GM19455 (cell line): ENCODE measurements at regions not wholly inside any gene's neighbourhood (a gene's known extent, or its start where the extent isn't known, plus 50 kb on each side); places are given as distances from the start of the nearest gene placed in this dataset.

Experiments used
- ATAC-seq: cut with Tn5 transposase; IDR thresholded peaks from one replicate; pipeline ENCODE4 v1.9.1; 2021; ENCODE audit not compliant: unreplicated experiment

DNA sequence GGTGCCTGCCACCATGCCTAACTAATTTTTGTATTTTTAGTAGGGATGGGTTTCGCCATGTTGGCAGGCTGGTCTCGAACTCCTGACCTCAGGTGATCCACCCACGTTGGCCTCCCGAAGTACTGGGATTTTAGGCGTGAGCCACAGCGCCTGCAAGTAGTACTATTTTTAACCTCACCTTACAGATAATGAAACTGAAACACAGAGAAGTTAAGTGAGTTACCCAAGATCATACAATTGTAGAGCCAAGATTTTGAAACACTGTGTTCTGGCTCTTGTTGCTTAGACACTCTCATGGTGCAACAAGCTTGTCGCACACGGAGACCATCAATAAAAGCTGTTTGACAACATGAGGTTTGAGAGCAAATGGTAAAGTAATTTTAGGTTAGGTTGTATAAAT, 159.1 kb upstream of the LMNTD1 start:
- ATAC-seq, result peak; percentile 39

DNA sequence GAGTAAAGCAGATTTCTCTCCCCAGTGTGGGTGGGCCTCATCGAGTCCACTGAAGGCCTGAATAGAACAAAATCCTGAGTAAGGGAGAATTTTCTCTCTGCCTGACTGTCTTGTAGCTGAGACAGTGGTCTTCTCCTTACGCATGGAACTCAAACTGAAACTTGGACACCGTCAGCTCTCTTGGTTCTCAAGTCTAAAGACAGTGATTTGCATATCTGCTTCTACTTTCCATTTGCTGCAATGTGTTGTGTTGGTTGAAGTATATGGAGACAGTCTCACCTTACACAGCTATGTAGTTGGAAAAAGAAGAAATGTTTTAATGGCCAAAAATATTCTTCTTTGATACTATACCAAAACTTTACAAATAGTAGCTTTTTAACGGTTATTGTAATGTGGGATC, 160.2 kb upstream of the LMNTD1 start:
- peak; percentile 99 for ATAC-seq

DNA sequence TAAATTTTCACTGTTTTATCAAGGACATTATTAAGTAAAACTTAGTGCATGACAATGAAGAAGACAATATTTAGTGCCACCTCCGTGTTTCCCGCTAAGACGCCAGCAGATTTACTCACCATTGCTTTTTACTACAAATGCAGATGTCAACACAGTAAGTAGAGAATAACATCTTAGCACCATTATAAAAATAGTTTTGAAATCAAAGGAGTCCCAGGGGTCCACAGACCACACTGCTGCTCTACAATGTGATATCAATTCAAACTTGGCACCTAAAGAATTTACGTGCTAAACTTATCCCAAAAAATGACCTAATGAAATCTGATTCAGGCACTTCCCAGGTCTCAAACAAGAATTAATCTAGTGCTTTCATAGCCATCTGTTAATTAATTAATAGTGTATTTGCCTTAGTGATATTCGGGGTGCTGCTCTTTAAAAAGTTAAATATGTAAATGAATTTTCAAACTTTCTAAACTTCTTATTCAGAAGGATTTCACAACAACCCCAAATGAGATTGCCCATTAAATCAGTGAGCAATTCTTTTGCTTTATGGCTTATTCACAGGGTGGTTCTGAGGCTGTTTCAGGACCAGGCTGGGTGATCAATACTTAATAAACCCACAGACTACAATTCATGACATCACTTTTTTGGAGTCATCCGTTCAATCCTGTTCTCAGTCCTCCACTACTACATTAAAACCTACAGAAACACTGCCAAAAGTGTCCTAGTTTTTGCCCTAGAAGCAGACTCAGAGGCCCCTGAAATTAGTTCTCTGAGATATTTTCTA, 161.3 kb upstream of the LMNTD1 start:
- no peak for ATAC-seq

DNA sequence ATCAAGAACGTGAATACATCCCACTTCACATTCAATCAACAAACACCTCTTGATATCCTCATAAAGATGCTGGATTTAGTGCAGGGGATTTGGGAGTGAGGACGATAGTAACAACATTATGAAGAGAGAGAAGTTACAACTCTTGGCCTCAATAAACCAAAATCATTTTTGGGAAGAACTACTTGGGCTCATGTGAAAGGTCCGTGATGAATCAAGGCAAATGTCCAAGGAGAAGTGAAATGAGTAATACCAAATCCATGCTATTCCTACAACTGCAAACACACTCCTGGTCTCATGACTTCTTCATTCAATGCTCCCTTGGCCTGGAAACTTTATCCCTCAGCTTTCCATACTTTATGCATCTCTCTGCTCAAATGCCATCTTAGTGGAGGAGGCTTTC, 162.0 kb upstream of the LMNTD1 start:
- ATAC-seq, result no peak

DNA sequence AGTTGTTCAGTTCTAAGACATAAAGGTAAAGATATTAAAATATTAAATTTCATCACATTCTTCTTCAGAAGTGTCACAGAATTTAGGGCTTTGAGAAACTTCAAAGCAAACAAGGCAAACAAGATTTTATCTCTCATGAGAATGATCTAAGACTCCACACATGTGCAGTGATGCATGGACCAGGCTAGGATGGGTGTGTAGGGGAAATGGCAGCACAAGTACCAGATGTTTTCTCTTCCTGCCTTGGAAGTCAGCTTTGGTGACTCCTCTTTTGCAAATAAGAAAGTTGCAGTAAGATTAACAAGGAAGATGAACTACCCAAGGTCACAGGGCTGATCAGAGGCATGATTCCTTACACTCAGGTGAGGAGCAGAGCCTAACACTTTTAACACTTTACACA, 163.8 kb upstream of the LMNTD1 start:
- no peak for ATAC-seq

DNA sequence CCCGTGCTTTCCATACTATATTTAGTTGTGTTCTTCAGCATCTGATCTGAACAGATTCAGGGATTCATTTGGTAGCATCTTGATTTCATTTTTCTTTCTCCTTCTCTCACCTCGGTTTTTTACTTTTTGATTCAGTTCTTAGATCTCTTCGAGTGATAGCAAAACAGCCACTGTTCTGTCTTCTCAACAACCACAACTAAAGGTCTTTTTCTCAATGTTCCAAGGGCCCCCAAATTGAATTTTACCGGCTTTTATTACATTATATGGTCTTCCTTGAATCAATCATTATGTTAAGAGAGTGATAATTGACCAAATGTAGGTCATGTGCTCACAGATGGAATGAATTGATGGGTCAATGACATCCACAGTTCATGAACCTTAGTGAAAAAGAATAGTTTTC, 164.5 kb upstream of the LMNTD1 start:
- ATAC-seq, result no peak

DNA sequence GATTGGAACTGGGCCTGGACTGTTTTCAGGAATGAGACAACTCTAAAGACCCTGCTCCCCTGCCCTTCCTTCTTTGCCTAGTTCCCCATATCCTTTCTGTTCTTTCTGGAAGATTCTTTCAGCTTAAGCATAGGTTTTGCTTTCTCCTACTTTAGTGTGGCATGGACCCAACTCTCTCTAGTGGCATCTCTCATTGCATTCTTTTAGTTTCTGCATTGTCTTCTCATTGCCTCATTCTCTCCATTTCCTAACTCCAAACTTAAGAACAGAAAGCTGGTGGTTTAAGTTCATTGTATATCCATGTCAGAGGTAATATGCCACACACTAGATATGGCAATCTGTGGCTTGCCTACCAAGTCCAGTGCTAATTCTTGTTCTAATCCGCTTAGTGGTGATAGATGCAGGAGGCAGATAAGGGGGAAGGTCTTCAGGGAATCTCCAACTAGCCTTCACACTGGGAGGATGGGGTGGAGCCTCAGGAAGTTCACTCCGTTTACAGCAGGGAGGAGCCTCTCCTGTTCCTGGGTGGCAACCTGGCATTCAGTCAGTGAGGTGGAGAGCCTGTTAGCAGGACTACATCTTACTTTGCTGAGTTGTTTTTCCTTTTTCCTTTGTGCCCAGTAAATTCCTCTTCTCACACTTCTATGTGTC, 165.1 kb upstream of the LMNTD1 start:
- no peak for ATAC-seq

DNA sequence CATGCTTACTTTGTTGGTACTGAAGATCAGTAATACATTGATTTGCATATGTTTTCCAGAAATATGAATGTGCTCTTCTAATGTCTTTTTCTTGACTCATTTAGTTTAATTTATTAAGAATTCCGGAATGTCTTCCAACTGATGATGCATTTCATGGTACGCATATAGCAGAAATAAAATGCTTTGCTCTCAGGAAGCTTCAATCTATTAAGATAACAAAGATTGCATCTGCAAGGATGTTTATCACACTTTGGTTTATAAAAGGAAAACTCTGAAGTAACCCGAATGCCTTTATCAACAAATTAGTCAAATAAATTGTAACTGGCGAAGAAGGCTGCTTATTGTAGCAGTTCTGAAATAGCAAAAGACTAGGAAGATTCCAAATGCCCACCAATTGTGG, 166.4 kb upstream of the LMNTD1 start:
- ATAC-seq, result no peak

DNA sequence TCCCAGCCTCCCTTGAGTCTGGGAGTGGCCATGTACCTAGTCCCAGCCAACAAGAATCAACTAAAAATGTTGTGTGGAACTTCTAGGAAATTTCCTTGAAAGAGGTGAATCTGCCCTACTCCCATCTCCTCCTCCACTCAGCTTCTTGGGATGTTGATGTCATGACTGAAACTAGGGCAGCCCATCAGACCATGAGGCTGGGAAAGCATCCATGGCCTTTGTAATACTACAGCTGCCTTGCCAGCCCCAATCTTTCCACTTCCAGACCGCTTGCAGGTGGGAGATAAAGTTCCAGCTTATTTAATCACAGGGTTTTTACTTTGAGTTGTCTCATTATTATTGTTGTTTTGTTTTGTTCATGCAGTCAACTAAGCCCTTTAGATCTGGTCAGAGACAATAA, 170.3 kb upstream of the LMNTD1 start:
- ATAC-seq, result no peak

DNA sequence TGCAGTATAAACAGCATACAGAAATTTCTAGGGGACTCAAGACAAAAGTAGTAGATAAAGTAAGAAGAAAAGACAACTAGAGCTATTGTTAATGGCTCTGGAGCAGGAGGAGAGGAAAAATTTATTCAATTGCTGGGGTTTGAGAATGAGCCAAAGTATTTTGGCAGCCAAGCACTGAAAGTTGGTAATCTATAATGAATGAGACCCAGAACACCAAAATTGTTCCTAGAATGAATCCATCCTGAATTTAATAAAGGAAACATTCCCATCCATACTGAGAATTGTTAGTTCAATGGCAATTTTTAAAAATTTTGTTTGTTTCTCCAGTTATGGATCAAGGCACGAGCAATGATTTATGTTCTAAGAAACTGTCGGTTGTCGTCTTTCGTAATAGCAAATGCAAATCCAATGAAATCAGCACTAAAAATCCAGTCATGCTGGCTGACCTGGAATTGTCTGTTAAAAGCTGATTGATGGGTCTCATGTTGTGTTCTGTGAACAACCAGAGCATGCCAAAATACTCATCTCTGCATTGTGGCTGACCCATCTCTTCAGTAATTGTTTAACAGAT, 170.9 kb upstream of the LMNTD1 start:
- no peak for ATAC-seq

DNA sequence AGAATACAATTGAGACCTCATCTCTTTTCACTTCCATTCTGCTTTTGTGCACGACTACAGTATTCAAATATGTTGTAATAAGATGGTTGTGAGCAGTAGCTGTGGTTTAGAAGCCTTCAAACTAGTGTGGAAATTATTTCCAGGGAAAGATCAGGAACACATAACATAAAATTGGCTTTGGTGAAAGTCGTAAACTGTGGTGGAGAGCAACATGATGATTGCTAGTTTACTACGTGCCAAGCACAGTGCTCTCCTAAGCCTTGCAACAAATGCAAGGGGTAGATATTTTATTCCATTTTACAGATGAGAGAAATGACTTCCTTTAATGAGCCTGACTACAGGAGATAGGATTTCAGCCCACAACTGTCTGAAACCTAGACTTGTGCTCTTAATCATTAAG, 172.4 kb upstream of the LMNTD1 start:
- no peak for ATAC-seq

DNA sequence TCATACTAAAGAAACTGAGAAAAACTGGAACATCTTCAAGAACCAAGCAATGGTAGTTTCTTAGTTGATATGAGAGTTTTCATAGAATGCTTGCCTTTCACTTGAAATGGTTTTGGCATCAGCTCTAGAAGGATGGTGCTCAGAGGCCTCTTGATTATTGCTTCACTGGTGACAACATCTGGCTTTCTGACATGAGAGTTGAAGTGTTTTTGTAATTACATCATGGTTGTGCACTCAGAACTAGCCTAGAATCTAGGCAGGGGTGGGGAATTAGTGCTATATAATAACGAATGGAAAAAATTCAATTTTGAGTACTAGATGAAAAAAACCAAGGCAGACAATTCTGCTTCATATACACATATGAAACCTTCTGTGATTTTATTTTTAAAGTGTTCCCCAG, 172.8 kb upstream of the LMNTD1 start:
- no peak for ATAC-seq

DNA sequence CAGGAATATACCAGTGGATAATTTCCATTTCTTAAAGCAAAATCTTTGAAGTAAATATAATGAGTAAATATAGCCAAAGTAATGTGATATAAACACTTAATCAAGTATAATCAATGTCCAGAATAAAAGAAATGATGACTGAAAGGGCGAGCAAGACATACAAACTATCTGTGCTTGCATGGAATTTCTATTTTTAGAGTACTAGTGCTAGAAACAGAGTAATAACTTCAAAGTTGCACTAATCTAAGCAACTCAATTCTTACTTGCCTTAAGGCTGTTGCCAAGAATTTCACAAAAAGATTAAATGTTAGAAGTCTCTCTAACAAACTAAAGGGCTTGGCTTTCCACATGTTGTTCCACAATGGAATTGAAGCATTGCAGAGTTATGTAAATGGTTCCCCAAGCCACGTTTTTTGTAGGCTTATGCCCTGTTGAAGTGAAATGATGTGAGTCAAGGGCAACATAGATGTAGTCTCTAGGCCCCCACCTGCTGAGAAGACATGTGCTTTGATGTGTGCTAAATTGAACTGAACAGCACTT, 175.0 kb upstream of the LMNTD1 start:
- ATAC-seq, result no peak

DNA sequence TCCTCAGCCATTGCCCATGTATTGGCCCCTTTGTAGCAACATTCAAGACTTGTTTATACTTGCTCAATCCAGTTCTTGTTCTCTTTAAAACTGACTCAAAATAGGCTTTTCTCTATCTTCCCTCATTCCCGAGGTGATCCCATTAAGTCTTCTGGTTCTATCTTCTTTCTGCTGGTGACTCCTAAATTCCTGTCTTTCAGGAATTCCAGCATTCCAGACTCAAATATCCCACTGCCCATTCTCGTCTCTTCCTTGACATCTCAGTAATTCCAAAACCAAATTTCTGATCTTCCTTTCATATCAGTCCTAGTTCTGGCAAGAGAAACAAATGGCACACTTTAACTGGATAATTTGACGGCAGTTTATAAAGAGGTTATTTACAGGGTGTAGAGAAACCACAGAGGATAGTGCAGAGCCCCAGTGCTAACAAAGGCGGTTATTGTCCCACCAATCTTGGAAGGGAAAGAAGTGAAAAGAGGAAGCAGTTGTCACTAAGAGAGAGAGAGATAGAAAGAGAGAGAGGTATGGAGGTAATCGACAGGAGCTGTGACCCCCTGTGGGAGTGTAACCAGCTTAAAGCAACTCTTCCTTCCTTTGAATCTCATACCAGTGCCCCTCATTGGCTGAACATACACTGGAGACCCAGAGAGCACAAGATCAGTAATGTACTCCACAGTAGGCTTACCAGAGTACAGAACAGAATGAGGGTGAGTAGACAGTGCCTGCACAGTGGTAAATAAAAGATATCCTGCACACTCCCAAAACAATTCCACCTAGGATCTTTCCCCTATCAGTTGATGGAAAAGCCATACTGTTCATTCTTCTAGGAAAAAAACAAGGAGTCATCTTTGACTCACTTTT, 177.6 kb upstream of the LMNTD1 start:
- no peak for ATAC-seq

DNA sequence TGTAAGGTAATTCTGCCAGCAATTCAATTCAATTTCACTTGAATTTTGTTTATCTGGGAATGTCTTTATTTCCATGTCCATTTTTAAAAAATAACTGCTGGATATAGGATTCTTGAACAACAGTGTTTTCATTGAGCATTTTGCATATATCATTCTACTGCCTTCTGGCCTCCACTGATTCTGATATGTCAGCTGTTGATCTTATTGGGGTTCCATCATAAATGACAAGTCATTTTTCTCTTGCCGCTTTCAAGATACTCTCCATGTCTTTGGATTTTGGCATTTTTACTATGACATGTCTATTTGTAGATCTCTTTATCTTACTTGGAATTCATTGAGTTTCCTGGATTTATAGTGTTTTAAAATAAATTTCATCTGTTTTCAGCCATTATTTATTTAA, 180.5 kb upstream of the LMNTD1 start:
- no peak for ATAC-seq

DNA sequence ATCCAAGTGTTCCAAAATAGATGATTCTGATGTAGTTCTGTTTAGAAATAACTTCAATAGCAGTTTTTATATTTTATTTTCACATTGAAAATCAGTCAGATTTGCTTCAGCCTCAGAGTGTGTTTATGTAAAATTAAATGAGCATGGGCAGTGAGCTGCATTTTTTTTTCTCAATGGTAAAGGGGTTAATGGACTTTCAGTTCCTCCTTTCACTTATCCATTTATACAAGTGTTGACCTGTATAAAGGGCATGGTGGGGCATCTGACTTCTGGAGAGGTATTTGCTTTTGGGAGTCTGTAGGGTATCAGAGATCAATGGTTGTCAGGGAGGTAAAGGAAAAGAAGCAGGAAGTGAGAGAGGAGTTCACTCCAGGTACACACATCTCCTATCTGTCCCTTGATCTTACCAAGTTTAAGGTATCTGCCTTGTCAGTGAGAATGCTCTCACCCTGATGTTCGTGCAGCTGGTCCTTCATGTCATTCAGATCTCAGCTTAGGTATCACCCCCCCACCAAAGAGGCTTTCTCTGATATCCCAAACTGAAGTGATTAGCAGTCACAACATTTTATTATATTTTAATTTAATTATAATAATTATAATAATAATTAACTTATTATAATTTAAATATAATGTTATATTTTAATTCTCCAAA, 181.6 kb upstream of the LMNTD1 start:
- no peak for ATAC-seq

DNA sequence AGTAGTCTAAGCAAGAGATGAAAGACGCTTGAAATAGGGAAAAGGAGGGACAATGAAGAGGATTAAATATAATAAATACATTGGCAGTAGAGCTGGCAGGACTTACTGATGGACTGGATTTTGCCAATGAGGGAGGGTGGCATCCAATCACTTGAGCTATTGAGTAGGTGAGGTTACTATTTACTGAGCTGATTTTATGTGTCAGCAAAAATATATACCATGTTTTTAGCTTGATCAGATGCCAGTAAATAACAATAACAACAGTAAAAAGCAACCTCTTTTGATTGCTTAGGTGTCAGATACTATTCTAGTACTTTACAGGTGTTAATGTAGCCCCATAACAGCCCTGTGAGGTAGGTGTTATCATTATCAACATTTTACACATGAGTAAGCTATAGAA, 187.5 kb upstream of the LMNTD1 start:
- ATAC-seq, result no peak

DNA sequence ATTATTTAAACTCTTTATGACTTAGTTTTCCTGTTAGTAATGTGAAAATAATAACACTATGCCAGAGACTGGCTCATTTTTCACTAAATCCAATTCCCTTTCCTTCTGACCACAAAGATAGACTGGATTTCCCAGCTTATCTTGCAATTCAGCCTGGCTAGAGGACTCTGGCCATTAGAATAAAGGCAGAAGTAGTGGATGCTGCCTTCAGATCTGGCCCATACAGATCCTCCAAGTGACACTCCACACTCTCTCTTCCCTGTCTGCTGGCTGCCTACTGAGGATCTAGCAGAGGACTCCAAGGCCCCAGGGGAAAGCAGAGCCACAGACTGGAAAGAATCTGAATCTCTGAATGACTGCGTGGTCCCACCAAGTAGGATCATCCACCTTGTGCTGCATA, 188.8 kb upstream of the LMNTD1 start:
- ATAC-seq, result no peak

DNA sequence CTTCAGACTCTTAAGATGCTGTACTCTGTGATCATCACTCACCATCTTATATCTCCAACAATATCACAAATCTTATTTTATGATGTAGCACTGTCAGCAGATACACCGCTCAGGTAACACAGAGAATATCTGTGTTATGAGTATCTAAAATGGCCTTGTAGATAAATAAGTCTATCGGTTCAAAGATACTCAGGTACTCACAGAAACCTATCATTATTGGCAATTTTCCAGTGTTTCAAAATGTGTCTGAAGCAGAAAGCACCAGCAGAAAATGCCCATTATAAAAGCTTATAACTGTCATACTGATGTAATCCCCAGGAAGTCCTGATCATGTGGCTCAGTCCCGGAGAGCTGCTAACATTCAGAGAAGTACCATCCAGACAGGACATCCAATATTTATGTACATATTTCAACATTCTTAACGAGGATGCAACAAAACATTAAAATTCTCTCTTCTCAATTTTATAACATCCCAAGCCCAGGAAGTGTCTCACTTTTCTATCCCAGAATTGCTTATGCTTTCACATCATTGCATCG, 190.7 kb upstream of the LMNTD1 start:
- no peak for ATAC-seq

DNA sequence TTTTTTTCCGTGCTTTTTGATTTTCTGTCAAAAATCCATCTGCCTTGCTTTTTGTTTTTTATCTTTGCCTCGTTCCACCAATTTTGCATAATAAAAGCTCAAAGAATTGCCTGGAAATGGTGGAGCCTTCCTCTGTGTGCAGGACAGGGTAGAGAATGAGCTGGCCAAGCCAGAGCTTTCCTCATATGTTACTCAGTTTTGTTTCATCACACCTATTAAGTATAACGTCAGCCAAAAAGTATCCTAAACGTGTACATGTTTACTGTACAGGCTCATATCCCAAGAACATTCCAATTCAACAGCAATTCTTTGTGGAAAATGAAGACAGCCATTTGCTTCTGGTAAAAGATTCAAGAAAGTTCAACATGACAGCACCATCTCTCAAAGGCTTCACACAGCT, 191.2 kb upstream of the LMNTD1 start:
- ATAC-seq, result no peak

DNA sequence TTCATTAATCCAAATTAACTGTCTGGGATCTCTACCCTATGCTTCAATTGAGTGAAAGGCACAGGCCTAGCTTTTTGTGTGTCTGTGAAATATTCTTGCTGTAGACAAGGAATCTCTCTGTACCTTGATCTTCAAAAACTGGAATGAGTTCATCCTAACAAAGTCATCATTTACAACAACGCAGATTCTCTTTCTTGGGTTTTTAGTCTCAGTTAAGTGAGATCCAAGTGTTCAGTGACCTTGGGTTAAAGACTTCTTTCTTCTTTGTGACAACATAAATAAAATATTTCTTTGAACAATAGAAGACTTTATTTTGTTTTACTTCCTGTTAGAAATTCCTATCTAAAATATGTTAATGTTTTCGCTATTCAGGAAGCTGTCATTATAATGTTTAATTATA, 192.2 kb upstream of the LMNTD1 start:
- ATAC-seq, result no peak
